OCI-LY3 (cell line): ENCODE measurements at regions not wholly inside any gene's neighbourhood (a gene's known extent, or its start where the extent isn't known, plus 50 kb on each side); places are given as distances from the start of the nearest gene placed in this dataset.

Experiments
- CTCF ChIP-seq: fragments of 200-600, 300-600 bp; sonication (generic); IDR thresholded peaks from 2 replicates; pipeline ENCODE4 v1.5.1; 2014; ENCODE audit warnings: antibody characterized with exemption, low read length, low read depth
- EZH2phosphoT487 ChIP-seq: fragments of 200-600 bp; shearing (Covaris generic); IDR thresholded peaks from 2 replicates; pipeline ENCODE4 v1.6.1; 2018; ENCODE audit warnings: antibody characterized with exemption, mixed run types, low read depth

GRCh38 chr20:7010527-7010926, 243.0 kb downstream of the BMP2 start:
- TF ChIP-seq CTCF: no peak
- no peak for TF ChIP-seq EZH2phosphoT487
